Right atrium auricular region (tissue), 2 donors: ENCODE measurements at regions not wholly inside any gene's neighbourhood (a gene's known extent, or its start where the extent isn't known, plus 50 kb on each side); places are given as distances from the start of the nearest gene placed in this dataset.

Experiments used
- DNase-seq: peaks from one replicate; pipeline ENCODE4 v3.0.0-alpha.2; 2019; ENCODE audit warnings: low spot score
- H3K27ac ChIP-seq, 2 donors: fragments of 200-600 bp; sonication (generic); 1 replicate in 1 of 2; 2 replicates in 1 of 2; pipeline ENCODE4 v1.5.1; 2016 to 2019
- H3K27me3 ChIP-seq, 2 donors: fragments of 200-600 bp; sonication (generic); one replicate each; pipeline versions ENCODE4 v1.5.1 to v1.6.0; 2017 to 2019
- H3K36me3 ChIP-seq: fragments of 200-600 bp; sonication (generic); one replicate; pipeline ENCODE4 v1.5.1; 2016
- H3K4me1 ChIP-seq, 2 donors: fragments of 200-600 bp; sonication (generic); one replicate each; pipeline versions ENCODE4 v1.5.1 to v1.6.0; 2017 to 2019
- H3K4me3 ChIP-seq, 2 donors: fragments of 200-600 bp; sonication (generic); 1 replicate in 1 of 2; 2 replicates in 1 of 2; pipeline ENCODE4 v1.5.1; 2017 to 2019; ENCODE audit warnings: mild to moderate bottlenecking in 1 of 2, moderate library complexity in 1 of 2
- H3K9me3 ChIP-seq, 2 donors: fragments of 200-600 bp; sonication (generic); one replicate each; pipeline ENCODE4 v1.5.1; 2019
- CTCF ChIP-seq, 2 donors: fragments of 200-600 bp; sonication (generic); IDR thresholded peaks; one replicate each; pipeline ENCODE4 v1.5.1; 2019; ENCODE audit warnings: antibody characterized with exemption in 2 of 2

- Histone ChIP-seq H3K27me3 (no peaks in the 10 kb centered on the region), H3K4me1 (no peaks in the 10 kb centered on the region), H3K9me3 (no peaks in the 10 kb centered on the region), H3K27ac (no peak overlapping the region), H3K36me3 (no peaks in the 10 kb centered on the region), H3K4me3 (no peak overlapping the region)
- TF ChIP-seq CTCF (IDR thresholded peaks at IDR 0.05) = no peak
- DNase-seq = no peak
Observed at GRCh38 chr3:176412771-176413170, 784.5 kb downstream of the TBL1XR1 start.

GRCh38 chr3:176403531-176403930, 793.8 kb downstream of the TBL1XR1 start:
- no peak for DNase-seq
- Histone ChIP-seq H3K36me3 (no peaks in the 10 kb centered on the region), H3K9me3 (no peaks in the 10 kb centered on the region), H3K4me1 (no peaks in the 10 kb centered on the region), H3K4me3 (no peak overlapping the region), H3K27ac (no peak overlapping the region), H3K27me3 (no peaks in the 10 kb centered on the region)
- no peak for TF ChIP-seq CTCF (IDR thresholded peaks at IDR 0.05)

- Histone ChIP-seq H3K4me1 (no peaks in the 10 kb centered on the region), H3K4me3 (no peak overlapping the region), H3K27me3 (no peaks in the 10 kb centered on the region), H3K36me3 (no peaks in the 10 kb centered on the region), H3K27ac (no peak overlapping the region), H3K9me3 (no peaks in the 10 kb centered on the region)
- DNase-seq = no peak
- TF ChIP-seq CTCF (IDR thresholded peaks at IDR 0.05) = no peak
Observed at GRCh38 chr3:176401211-176401610, 796.1 kb downstream of the TBL1XR1 start.

- H3K27ac ChIP-seq = no peak overlapping the region
- no peaks in the 10 kb centered on the region for H3K27me3 ChIP-seq
- H3K4me1 ChIP-seq = no peaks in the 10 kb centered on the region
- H3K9me3 ChIP-seq = no peaks in the 10 kb centered on the region
- TF ChIP-seq CTCF (IDR thresholded peaks at IDR 0.05) = no peak
- DNase-seq = no peak
- no peaks in the 10 kb centered on the region for H3K36me3 ChIP-seq
- H3K4me3 ChIP-seq = no peak overlapping the region
Observed at GRCh38 chr3:176399193-176399592, 798.1 kb downstream of the TBL1XR1 start.

GRCh38 chr3:176395240-176395639, 802.0 kb downstream of the TBL1XR1 start:
- DNase-seq = no peak
- Histone ChIP-seq H3K36me3 (no peaks in the 10 kb centered on the region), H3K4me3 (no peak overlapping the region), H3K4me1 (no peaks in the 10 kb centered on the region), H3K27me3 (no peaks in the 10 kb centered on the region), H3K27ac (no peak overlapping the region), H3K9me3 (peaks cover 0 to 6% of the 10 kb centered on the region in 2 donors)
- no peak for TF ChIP-seq CTCF (IDR thresholded peaks at IDR 0.05)

GRCh38 chr3:176378789-176379188, 818.5 kb downstream of the TBL1XR1 start:
- DNase-seq = no peak
- no peaks in the 10 kb centered on the region for H3K36me3 ChIP-seq
- no peak for TF ChIP-seq CTCF (IDR thresholded peaks at IDR 0.05)
- no peak overlapping the region for H3K27ac ChIP-seq
- H3K9me3 ChIP-seq = no peaks in the 10 kb centered on the region
- no peak overlapping the region for H3K4me3 ChIP-seq
- no peaks in the 10 kb centered on the region for H3K27me3 ChIP-seq
- H3K4me1 ChIP-seq = no peaks in the 10 kb centered on the region
